AG10803 (cell line): ENCODE measurements at regions not wholly inside any gene's neighbourhood (a gene's known extent, or its start where the extent isn't known, plus 50 kb on each side); places are given as distances from the start of the nearest gene placed in this dataset.
"Not testable (repeated sequence)": the region's sequence is repeated elsewhere in the genome, so short reads cannot be mapped to it uniquely, and the experiment has no call there.

ENCODE experiments used
- DNase-seq: peaks from one replicate; pipeline ENCODE4 v3.0.0; 2010; ENCODE audit warnings: low read depth
- H3K4me3 ChIP-seq: 2 replicates; pipeline ENCODE4 v1.5.1; 2011; ENCODE audit warnings: mild to moderate bottlenecking, low read length, control low read depth
- CTCF ChIP-seq: conservative IDR thresholded peaks from 2 replicates; pipeline ENCODE4 v1.5.1; 2011; ENCODE audit warnings: mild to moderate bottlenecking, low read length, control low read depth, inconsistent platforms

GRCh38 chr2:57701391-57701791 lies 345.2 kb upstream of the VRK2 start:
- no peak overlapping the region for H3K4me3 ChIP-seq
- 0 out of 2 replicates have a peak, but pooled peaks have one; percentile 1 for TF ChIP-seq CTCF
- peak; percentile 63 for DNase-seq

GRCh38 chr2:57703407-57703806 lies 343.2 kb upstream of the VRK2 start:
- no peak for TF ChIP-seq CTCF
- H3K4me3 ChIP-seq, result no peak overlapping the region
- no peak for DNase-seq

GRCh38 chr2:57707794-57708193 lies 338.8 kb upstream of the VRK2 start:
- H3K4me3 ChIP-seq, DNase-seq: not testable (repeated sequence)

GRCh38 chr2:57711991-57712390 lies 334.6 kb upstream of the VRK2 start:
- H3K4me3 ChIP-seq, result no peak overlapping the region
- no peak for DNase-seq
- TF ChIP-seq CTCF, result no peak

- peak; percentile 64 for DNase-seq
- peak; percentile 84 for TF ChIP-seq CTCF
- no peak overlapping the region; the same call in 1 of the 2 replicates for H3K4me3 ChIP-seq
Measured at GRCh38 chr2:57720728-57721627, 325.6 kb upstream of the VRK2 start.

GRCh38 chr2:57725337-57725947 lies 321.2 kb upstream of the VRK2 start:
- no peak for TF ChIP-seq CTCF
- no peak for DNase-seq
- no peak overlapping the region for H3K4me3 ChIP-seq

- no peak overlapping the region for H3K4me3 ChIP-seq
- no peak for DNase-seq
- no peak for TF ChIP-seq CTCF
Measured at GRCh38 chr2:57726294-57726693, 320.3 kb upstream of the VRK2 start.
